ENCODE measurements at regions not wholly inside any gene's neighbourhood (a gene's known extent, or its start where the extent isn't known, plus 50 kb on each side); places are given as distances from the start of the nearest gene placed in this dataset.
"Not testable (repeated sequence)": the region's sequence is repeated elsewhere in the genome, so short reads cannot be mapped to it uniquely, and the experiment has no call there.

DNA sequence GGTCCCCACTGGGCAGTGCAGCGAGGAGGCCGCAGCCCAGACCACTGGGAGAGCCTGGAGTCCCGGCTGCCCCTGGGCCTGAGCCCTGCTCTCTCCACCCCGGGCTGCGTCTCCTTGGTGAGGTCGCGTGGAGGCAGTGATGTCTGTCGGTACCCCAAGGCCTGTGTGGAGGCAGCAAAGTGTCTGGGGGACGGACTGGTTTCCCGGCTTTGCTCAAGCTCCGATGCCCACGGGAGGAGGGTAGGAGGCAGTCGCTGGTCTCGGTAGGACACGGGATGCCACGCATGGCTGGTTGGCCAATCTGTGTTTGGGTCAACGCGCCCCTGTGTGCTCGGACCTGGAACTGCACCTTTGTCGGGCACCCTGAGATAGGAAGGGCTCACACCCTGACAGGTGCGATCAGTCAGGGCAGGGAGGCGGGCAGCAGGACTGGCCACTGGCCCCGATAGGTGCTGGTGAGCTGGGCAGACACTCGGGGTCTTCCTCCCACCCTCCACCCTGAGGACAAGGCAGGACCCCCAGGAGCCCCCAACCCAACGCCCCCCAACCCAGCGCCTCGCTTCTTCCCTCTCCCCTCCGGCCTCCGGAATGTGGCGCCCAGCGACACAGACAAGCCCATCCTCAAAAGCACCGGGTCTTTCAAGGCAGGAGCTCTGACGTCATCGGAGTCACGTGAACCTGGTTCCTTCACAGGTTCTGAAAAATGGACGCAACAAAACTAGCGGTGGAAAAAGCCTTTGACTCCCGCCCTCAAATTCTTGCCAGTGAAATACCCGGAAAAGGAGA, 288.6 kb downstream of the NDUFA10 start:
- DNase-seq = no peak

DNA sequence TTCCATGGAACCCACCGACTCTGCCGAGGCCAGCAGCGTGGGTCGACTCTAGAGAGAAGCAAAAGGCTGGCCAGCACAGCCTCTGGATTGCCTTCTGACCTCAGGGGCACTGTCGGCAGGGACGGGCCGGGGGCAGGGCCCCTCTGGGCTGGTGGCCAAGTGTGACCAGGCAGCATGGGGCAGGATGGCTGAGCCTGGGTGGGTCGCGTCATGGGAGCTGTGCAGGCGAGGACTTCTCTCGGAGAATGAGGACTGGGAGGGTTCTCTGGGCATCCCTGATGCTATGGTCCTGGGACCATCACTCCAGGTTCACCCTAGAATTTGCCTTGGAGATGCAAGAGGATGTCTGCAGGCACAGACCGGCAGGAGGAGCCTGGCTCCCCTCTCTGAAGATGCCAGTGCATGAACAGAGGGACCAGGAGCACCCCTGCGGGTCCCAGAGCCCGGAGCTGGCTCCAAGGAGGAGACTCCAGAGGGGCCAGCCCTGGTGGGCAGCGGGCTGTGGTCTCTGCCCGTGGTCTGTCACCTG, 289.2 kb downstream of the NDUFA10 start:
- DNase-seq = no peak

DNA sequence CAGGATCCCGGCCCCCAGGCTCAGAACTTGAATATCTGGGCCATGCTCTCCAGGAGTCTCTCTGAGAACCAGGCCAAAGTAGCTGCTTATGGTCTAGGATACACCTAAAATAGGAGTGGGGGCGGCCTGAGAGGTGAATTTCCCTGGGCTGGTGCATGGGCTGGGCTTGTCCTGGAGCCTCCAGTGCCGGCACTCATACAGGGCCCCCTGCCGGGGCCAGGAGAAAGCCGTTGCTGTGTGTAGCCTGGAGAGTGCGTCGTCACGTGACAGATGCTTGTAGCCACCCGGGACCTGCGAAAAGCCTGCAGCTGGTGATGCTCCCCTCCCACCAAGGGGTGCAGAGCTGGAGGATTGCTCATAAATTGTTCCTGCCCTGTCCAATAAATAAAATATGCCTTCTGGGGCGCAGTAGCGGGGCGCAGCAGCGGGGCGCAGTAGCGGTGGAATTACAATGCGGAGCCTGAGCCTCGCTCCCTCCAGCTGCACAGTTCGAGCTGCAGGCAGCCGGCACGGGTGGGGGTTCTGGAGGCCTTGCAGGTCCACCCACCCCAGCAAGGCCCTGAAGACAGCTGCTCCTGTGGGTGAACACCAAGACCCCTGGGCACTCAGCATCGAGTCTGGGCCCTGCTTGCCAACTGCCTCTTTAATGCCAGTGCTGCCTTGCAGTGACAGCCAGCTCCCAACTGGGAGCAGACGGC, 289.9 kb downstream of the NDUFA10 start:
- no peak for DNase-seq

DNA sequence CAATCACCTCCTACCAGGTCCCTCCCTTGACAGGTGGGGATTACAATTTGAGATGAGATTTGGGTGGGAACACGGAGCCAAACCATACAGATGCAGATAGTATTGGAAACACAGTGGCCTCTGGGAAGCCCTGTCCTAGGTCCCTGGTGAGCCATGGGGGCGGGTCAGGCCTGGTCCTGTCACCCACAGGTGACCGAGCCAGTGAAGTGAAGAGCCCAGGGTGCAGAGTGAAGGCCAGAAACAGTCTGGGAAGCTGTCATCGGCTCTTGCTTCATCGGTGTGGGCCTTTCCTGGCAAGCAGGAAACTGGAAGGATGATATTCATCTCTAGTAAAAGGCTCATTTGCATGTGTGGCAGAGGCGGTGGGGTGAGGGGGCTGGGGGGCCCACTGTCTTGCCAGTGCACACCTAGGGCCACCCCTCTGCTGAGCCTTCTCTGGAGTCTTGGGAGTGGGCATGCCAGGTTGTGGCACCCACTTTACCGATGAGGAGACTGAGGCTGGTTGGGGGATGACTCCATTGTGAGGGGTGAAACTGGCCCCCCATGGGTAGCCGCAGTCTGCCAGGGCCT, 290.6 kb downstream of the NDUFA10 start:
- DNase-seq = no peak

DNA sequence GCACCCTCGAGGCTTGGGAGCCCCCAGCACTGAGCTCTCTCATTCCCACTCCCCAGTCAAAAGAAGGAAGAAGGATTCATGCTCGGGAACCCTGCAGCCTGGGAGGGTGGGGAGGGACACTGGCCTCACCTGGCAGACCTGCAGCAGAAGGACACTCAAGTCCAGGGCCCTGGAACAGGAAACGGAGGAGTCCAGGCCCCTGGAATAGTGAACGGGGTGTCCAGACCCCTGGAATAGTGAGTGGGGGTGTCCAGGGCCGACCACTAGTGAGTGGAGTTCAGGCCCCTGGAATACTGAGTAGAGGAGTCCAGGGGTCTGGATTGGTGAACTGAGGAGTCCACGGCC, 292.5 kb downstream of the NDUFA10 start:
- no peak for DNase-seq

DNA sequence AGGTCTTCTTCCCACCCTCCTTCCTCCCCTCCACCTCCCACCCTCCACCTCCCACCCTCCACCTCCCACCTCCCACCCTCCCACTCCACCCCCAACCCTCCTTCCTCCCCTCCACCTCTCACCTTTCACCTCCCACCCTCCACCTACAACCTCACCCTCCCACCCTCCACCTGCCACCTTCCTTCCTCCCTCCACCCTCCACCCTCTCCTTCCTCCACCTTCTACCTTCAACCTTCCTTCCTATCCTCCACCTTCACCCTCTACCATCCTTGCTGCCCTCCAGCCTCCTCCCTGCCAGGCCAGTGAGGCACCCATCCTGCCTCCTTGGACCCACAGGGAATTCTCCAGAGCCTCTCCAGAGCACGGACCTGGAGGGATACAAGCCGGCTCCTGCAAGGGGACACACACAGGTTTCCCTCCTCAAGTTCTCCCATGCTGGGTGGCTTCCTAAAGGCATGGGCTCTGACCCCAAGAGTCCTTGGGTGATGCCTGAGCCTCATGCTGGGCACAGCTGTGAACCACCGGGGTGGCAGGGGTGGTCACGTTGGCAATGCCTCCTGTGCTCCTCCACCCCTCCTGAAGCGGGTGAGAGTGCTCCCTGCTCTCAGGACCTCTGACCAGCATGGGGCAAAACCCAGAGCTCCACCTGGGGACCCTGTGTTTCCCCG, 293.0 kb downstream of the NDUFA10 start:
- no peak for DNase-seq

DNA sequence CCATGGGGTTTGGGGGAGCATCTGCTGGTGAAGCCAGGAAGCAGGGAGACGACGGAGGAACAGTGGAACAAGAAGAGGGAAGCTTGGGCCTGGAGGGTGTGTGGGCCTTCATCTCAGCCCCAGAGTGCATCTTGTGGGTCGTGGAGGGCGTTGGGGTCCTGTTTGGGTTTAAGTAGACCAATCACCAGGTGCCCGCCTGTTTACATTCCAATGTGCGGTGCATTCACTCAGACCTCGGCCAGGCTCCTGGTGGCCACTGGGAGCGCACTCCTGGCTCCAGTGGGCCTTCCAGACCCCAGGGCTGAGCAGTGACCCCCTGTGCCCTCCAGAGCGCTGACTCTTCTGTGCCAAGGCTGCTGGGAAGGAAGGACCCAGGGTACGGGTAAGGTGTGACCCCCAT, 293.7 kb downstream of the NDUFA10 start:
- no peak for DNase-seq

DNA sequence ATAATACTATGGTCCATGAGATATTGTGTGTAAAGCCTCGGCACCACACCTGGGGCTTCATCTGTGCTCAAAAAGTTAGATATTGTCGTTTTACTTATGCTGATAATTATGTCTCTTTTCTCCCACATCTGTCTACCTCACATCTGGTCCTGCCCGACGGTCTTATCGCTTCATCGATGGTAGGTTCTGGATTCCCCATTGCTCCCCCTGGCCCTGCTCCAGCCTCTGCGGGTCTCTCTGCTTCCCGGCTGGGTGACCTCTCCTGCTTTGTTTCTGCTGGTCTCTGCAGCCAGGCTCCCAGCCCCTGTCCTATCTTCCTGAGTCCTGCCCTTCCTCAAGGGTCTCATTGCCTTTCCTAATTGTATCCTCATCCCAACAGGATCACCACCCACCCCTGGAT, 294.2 kb downstream of the NDUFA10 start:
- DNase-seq = no peak

DNA sequence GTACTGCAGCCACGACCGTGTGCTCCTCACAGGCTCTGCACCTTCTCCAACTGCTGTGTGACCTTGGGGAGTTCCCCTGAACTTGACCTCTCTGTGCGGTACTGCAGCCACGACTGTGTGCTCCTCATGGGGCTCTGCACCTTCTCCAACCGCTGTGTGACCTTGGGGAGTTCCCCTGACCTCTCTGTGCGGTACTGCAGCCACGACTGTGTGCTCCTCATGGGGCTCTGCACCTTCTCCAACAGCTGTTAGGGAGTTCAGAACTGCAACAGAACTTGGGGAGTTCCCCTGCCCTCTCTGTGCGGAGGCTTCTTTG, 294.6 kb downstream of the NDUFA10 start:
- not testable (repeated sequence) for DNase-seq

DNA sequence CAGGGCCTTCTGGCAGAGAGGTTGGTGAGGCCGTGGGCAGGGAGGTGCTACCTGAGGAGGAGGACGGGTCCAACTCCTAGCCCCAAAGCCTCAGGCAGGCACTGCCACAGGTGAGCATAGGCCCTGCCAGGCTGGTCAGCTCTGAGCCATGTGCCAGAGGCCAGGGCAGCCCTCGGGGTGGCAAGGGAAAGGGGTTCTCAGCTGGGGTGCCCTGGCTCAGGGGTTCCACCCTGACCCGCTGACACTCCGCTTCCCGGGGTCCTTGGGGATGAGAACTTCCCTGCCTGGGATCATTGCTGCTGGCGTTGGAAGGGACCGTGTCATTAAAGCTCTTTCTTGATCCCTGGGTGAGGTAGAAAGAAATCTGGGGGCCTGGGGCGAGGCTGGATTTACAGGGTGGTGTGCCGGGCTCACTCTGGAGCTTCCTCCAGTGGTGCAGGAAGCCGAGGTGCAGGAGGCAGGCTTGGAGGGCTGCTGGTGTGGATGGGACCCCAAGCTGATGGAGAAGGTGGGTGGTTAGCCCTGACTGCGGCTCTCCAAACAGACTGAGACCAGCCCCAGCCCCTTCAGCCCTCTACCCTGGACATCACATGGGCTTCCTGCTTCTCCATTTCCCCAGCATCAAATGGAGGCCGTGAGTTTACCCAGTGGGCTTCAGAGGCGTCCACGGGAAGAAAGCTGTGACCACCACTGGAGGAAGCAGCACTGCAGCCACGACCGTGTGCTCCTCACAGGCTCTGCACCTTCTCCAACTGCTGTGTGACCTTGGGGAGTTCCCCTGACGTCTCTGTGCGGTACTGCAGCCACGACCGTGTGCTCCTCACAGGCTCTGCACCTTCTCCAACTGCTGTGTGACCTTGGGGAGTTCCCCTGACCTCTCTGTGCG, 295.2 kb downstream of the NDUFA10 start:
- DNase-seq = no peak

DNA sequence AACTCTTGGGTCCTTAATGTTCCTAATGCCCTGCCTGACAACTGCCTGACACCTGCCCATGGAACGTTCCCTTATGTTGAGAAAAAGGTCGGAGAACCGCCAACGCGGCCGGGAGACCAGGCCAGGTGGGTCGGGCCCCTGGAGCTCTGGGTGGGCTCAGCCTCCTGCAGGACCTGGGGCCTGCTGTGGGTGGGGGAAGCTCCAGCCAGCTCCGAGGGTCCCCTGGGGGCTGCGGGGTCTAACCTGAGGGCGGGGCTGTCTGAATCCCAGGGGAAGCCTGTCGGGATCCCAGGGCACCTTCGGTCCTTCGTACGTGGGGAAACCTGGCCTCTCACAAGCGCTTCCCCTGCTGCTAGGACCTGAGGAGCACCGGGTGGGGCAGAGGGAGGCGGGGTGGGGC, 296.0 kb downstream of the NDUFA10 start:
- DNase-seq = no peak

DNA sequence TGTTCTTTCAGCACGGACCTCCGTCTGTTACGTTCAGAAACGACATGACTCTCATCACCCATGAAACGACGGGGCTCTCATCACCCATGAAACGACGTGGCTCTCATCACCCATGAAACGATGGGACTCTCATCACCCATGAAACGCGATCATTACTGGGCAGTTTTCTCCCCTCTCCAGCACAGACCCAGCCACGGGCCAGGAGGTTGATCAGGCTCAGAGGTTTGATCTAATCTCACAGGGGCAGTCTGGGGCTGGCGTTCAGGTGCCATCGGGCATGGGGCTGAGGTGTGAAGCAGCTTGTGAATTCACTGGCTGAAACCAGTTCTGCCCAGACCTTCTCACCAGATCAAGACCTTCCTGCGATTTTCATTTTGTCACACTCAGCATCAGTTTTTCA, 296.4 kb downstream of the NDUFA10 start:
- no peak for DNase-seq

DNA sequence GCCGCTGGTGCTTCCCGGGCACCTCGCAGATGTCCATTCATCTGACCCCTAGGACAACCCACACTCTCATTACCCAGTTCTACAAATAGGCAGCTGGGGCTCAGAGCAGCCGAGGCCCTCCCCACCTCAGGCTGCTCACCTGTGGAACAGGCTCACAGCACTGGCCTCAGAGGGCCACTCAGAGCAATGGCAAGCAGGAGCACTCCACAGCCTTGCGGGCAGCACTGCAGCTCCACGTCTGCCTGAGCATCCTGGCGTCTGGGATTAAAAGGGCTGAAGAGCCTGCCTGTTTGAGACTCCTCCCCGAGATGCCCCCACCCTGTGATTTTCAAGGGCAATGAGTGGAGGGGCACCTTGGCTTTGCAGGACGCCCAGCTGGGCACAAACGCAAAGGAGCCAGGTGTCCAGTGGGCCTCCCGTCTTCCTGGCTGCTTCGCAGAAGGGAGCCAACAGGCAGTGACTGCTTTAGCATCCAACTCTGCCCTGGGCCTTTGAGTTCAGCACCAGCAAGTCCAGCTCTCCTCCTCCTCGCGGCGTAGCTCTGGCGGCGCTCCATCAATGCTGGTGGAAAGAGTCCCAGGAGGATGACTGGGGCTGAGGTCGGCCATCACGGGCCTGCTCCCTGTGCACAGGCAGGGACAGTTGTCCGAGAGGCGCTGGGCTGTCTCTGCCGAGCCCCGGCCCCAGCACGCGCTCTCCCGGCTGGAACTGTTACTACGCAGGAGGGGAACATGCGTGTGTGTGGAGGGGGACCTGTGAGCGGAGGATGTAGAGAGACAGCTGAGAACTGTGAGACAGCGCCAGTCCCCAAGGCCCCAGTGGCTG, 297.2 kb downstream of the NDUFA10 start:
- DNase-seq = no peak

DNA sequence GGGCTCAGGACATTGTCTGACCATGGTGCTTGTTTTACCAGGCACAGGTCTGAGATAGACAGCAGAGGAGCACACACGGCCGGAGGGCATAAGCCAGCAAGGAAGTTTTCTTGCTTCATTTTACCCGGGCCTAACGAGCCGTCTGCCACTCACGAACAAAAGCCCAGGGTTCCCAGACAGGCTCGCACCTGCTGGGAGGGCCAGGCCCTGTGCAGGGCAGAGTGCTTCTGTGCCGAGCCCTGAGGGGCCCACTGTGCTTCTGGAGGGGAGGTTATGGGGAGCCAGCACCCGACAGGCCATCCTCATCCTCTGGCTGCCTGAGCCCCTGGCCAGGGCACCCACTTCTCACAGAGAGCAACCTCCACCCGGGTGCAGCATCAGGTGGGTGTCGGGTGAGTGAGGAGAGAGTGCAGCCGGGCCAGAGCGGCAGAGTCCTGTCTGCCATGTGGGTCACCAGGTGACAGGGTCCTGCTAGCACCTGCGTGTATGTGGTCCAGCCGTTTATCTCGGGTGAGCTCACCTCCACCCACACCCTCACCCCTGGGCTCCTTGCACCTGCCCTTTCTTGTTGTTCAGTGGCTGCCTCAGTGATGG, 297.9 kb downstream of the NDUFA10 start:
- no peak for DNase-seq

DNA sequence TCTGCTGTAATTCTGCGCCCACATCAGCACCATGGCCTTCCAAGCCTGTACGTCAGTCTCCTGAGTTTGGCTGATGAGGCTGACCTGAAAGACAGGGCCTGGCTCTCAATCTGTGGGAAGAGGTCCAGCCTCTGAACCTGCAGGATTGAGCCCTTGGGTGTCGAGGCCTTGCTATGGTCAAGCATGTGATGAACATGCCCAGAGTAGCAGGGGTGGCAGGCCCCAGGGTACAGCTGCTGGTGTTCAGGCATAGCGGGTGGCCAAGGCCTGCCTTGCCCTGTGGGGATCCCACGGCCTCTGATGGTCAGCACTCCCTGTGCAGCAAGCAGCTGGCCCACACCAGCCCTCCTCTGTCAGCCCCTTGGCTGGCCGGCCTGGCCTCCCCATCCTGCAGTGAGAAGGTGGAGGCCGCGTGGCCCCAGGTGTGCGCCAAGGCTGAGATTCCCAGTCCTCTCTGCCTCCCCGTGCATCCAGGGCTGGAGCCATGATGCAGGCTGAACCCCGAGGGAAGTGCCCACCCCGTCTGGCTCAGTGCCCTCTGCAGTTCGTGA, 298.4 kb downstream of the NDUFA10 start:
- no peak for DNase-seq

DNA sequence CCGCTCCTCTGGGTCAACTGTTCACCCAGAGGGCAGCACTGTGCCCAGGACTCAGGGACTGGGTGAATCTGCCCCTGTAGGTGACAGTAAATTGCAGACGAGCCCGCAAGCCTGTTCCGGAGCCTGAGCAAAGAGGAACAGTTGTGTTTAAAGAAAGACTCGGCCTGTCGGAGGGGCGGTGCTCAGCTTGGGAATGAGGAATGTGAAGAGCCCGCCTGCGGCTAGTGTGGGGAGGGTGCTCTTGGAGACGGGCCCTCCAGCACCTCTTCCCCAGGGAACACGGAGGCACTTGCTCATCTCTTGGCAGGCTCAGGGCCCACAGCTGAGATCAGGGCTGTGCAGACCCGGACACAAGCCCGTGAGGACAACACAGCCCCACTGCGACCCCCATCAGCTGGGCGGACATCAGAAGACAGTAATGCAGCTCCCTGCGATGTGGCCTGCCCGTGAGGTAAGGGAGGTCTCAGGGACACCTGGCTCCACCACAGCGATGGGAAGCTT, 299.0 kb downstream of the NDUFA10 start:
- no peak for DNase-seq

DNA sequence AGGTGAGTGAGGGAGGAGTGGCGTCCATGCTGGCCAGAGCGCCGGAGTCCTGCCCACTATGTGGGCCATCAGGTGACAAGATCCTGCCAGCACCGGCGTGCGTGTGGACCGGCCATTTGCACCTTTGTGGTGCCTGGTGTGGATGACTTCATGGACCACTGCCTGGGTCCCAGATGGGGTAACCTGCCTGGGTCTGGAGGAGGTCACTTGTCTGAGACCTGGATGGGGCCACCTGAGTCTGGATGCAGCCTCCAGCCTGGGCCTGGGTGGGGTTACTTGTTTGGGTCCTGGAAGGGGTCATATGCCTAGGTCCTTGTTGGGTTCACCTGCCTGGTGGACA, 299.6 kb downstream of the NDUFA10 start:
- no peak for DNase-seq

DNA sequence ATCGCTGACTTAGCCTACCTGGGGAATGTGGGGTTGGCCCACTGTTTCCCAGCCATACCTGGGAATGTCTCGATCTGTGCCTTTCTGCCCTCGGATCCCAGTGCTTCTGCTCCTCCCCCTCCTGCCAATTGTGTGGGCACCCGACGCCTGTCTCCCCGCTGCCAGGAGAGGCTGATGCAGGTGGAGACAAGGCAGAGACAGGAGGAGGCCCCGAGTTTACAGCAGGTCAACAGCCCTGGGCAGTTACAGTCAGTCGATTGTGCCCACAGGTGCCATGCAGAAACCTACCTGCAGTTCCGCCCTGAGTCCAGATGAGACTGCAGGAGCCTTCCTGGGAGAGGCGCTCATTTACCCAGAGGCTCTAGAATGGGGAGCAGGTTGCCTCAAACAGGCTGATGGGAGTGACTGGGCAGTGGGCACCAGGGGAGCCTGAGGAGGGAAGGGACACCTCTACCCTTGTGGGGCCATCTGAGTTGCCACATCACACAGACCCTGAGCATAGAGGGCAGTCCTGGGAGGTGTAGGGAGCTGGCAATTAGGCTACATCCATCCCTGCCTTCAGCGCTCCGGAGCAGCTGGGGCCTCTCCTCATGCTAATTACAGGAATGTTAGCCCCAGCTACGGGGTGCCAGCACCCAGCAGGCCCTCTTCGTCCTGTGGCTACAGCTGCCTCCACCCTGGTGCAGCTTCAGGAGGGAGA, 300.1 kb downstream of the NDUFA10 start:
- no peak for DNase-seq

DNA sequence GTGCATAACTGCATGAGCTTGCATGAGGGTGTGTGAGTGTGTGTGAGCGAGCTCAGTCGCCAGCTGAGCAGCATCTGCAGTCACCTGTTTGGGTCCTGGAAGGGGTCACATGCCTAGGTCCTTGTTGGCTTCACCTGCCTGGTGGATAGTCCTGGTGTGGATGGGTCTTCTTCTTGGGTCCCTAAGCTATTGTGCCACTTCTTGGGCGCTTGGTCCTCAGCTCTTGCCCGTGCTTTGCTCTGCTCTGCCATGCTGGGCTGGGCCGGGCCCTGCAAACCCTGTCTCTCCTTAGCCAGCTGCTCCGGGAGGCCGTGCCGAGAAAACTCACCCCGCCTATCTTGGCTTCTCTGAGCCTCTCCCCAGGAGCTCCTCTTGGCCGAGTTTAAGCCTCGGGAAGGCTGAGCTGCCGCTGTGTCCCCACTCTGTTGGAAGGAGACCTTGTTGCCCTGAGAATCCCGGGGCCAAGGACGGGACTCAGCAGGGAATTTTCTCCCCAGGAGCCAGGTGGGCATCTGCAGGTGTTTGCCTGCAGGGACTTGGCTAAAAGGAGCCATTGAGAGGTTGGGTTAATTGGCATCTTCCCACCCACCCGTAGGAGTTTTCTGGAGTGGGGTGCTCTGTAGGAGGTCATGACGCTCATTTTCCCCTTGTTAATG, 300.8 kb downstream of the NDUFA10 start:
- no peak for DNase-seq

Data from activated CD4-positive, alpha-beta T cell treated with anti-CD3 and anti-CD28 coated beads for 4 hours (primary cell).